ENCODE measurements at regions not wholly inside any gene's neighbourhood (a gene's known extent, or its start where the extent isn't known, plus 50 kb on each side); places are given as distances from the start of the nearest gene placed in this dataset.

DNA sequence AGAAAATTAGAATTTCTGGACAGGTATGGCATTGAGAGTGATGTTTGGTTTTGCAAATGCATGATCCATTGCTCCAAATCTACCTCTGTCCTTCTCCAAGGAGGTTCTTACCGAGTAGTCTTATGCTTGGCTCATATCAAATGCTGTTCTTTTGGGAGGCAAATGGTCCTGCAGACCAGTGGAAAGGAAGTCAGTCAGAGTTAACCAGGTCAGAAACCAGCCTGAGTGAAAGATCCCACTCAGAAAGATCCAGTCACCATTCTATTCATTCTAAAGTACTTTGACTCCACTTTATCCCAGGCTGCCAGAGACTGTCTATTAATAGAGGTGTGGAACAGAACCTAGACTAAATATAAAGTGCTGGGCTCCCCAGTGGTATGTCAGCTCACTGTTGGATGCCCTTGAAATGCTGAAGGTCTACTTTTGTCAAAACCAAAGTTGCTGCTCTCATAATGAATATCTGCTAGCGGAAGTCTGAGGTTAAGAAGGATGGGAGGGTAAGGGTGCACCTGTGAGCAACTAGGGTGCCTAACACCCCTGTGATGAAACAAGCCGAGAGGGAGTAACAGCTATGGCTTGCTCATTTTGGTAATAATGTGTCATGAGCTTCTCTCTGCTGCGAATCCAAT, 302.2 kb downstream of the ZNF608 start:
- no peak for DNase-seq (ENCODE audit: low read depth in 4 of 4, low spot score in 3 of 4)

GRCh38 chr5:124440471-124440870, 306.0 kb downstream of the ZNF608 start:
- no peak for DNase-seq (ENCODE audit: low read depth in 4 of 4, low spot score in 3 of 4)

DNA sequence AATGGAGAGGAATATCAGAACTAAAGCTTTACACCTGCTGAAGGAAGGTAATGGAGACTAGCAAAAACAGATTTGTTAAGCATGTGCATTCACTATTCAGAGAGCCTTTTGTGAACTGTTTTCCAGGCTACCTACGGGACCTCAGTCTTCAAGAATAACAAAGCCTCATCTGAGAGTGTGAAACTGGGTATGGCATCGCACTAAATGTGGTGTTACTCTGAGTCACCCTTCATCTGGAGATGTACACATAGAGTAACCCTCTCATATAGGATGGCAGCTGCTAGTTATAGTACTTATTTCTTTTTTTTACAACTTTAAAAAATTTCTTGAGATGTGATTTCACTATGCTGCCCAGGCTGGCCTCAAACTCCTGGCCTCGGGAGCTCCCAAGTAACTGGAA, 306.8 kb downstream of the ZNF608 start:
- DNase-seq (ENCODE audit: low read depth in 4 of 4, low spot score in 3 of 4), result no peak

DNA sequence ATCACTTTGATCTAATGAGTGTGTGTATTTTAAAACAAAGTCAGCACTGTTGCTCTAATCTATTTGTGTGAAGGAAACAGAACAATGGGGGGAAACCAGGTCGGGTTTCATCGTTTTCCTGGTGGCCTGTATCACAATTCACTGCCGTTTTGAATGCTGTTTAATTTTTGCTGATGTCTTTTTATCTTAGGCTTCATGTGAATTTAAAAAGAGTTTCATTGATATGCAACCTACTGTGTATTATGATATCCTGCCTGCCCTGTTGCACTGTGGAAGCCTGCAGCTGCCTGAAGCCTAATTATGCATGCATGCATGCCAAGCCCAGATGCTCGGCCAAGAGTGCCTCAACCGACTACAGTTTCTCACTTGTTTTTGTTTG, 307.5 kb downstream of the ZNF608 start:
- no peak for DNase-seq (ENCODE audit: low read depth in 4 of 4, low spot score in 3 of 4)

DNA sequence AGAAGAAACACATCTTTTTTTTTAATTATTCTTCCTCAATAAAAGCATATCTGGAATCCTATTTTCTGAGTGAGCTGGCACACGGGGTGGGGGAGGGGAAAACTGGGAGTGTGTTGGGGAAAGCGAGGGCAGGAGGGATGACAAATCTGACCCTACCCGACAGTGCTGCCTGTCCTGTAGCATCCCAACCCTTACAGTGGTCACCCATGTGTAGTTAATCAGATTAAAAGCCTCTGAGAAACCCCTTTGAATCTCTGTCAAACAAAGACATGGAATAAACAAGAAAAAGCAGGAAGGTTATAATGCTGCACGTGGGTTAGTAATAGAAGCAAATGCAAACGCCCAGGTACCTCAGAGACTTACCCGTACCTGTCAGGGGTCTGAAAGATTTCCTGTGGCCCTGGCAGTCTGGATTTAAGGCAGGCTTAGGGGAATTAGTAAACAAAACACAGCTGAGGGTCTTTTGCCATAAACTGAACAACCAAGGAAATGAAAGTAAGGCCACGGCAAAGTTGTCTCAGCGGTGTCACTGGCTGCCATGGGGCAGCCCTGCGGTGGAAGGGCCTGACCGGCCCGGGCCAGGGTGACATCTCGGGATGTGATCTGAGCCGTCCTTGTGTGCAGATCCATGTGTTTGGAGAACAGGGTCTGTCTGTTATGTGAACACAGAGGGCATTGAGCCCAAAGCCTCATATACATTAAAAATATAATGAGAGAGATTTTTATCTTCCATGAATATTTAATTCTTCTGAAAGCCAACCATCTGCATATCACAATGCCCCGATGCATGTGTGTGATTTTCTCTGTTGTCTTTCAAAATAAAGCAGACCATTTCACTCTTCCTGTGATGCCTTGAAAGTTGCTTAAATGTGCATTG, 308.2 kb downstream of the ZNF608 start:
- DNase-seq (ENCODE audit: low read depth in 4 of 4, low spot score in 3 of 4), result no peak

- no peak for DNase-seq (ENCODE audit: low read depth in 4 of 4, low spot score in 3 of 4)
Measured at GRCh38 chr5:124436294-124436693, 310.1 kb downstream of the ZNF608 start.

GRCh38 chr5:124433170-124433569, 313.3 kb downstream of the ZNF608 start:
- DNase-seq (ENCODE audit: low read depth in 4 of 4, low spot score in 3 of 4), result no peak

- DNase-seq (ENCODE audit: low read depth in 4 of 4, low spot score in 3 of 4), result no peak
Measured at GRCh38 chr5:124421584-124421983, 324.9 kb downstream of the ZNF608 start.

DNA sequence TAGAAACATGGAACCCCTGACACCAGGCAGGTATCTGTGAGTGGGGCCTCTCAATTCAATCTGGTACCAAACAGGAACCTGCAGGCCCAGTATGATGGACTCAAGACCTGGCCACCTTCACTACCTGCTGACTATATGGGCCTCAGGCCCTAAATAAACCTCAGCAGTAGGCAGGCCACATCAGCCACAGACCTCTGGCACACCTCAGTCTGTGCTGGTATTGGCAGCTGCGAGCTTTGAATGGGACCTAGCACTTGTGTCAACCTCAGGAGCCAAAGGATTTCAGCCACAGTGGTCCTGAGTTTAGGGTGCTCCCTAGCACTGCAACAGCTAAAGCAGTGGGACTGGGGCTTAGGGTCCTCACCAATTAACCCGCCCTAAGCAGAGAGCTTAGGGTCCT, 325.5 kb downstream of the ZNF608 start:
- DNase-seq (ENCODE audit: low read depth in 4 of 4, low spot score in 3 of 4), result no peak

GRCh38 chr5:124419531-124419930, 326.9 kb downstream of the ZNF608 start:
- DNase-seq (ENCODE audit: low read depth in 4 of 4, low spot score in 3 of 4), result no peak

- DNase-seq (ENCODE audit: low read depth in 4 of 4, low spot score in 3 of 4), result no peak
Measured at GRCh38 chr5:124418390-124418789, 328.0 kb downstream of the ZNF608 start.

- no peak for DNase-seq (ENCODE audit: low read depth in 4 of 4, low spot score in 3 of 4)
Measured at GRCh38 chr5:124417196-124417595, 329.2 kb downstream of the ZNF608 start.

DNA sequence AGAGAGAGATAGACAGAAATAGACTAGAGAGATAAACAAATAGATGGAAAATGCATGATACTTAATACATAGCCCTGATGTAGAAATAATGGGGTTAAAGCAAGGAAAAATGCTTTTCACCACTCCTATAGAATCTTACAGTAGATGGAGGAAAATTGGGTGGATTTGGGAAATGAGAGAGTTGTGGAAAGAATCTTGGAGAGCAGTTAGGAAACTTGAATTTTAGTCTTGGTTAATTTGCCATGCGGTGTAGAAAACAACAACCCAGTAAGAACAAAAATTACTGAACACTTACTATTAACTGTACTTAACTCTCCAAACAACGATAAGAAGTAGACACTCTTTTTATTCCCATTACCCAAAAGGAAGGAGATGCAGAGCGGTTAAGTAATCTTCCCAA, 329.8 kb downstream of the ZNF608 start:
- no peak for DNase-seq (ENCODE audit: low read depth in 4 of 4, low spot score in 3 of 4)

- DNase-seq (ENCODE audit: low read depth in 4 of 4, low spot score in 3 of 4), result no peak
Measured at GRCh38 chr5:124414973-124415372, 331.5 kb downstream of the ZNF608 start.

GRCh38 chr5:124410539-124411488, 335.6 kb downstream of the ZNF608 start:
- DNase-seq (ENCODE audit: low read depth in 4 of 4, low spot score in 3 of 4), result no peak

GRCh38 chr5:124408738-124409453, 337.5 kb downstream of the ZNF608 start:
- DNase-seq (ENCODE audit: low read depth in 4 of 4, low spot score in 3 of 4), result no peak

GRCh38 chr5:124404796-124405195, 341.6 kb downstream of the ZNF608 start:
- DNase-seq (ENCODE audit: low read depth in 4 of 4, low spot score in 3 of 4), result no peak

- no peak for DNase-seq (ENCODE audit: low read depth in 4 of 4, low spot score in 3 of 4)
Measured at GRCh38 chr5:124403281-124403680, 343.2 kb downstream of the ZNF608 start.

DNA sequence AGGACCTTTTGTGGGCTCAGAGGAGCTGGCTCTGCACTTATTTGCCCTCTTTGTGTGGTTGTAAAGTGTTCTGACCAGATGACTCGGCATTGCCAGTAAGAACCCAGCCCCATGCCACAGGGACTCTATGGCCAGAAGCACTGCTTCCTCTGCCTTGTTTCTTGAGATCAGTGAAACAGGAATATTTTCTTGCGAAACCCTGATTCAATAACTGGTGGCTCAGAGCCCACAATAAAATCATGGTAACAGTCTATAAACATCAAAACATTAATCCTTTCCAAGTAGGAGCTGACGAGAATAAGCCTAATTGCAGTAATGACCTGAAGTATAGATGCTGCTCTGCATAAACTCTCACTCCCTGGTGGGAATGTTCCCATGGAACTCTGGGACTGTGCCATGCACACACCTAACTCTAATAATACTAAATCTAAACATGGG, 344.3 kb downstream of the ZNF608 start:
- no peak for DNase-seq (ENCODE audit: low read depth in 4 of 4, low spot score in 3 of 4)

DNA sequence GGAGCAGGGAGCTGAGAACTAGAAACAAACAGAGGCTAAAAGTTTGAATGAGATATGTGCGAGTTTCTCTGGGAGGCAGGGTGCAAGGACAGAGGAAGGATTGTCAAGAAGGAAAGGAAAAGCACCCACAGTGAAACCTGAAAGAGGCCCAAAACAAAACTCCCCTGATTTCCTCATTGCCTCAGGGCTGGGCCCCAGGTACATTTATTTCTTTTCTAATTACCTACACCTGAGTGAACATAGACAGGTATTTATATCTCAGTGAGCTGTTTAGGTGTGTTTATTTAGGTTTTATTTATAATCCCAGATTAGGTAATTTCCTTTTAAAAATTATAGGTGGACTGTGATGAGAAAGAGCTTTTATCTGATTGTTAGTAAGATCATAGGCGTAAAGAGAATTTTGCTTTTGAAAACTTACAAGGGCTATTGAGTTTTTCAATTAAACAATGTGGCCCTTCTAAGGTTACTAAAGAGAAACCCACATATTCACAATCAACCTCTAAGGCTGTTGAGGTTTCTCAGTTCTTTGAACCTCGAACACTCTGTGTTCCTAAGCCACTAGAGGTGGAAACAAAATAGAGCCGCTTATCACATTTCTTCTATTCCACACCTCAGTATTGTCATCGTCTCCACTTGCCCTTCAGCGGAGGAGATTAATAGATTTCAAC, 344.8 kb downstream of the ZNF608 start:
- DNase-seq (ENCODE audit: low read depth in 4 of 4, low spot score in 3 of 4), result no peak

Data from right renal pelvis (tissue), 4 donors.